ENCODE measurements at regions not wholly inside any gene's neighbourhood (a gene's known extent, or its start where the extent isn't known, plus 50 kb on each side); places are given as distances from the start of the nearest gene placed in this dataset.

DNA sequence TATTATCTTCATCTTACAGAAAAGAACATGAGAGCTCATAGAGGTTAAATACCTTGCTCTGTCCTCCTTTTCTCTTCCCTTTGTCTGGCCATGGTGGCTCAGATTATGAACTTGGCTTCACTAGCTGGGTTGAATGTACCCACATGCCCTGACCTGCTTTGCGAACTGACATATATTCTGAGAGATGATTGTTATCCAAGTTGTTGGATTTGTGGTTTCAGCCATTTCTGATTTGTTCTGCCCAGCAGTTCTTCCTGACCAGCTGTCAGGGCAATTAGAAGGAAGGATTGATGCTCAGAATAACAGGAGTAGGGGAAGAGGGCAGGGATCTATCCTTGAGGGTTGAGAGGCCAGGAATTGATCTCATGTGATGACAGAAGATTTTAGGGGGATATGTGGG is 236.8 kb upstream of the FAM98A start:
- TF ChIP-seq POLR2AphosphoS5 (IDR thresholded peaks at IDR 0.05), result no peak
- no peak for TF ChIP-seq CTCF (IDR thresholded peaks at IDR 0.05)
- no peak for TF ChIP-seq POLR2A (IDR thresholded peaks at IDR 0.05)
